GM12875 (cell line): ENCODE measurements at regions not wholly inside any gene's neighbourhood (a gene's known extent, or its start where the extent isn't known, plus 50 kb on each side); places are given as distances from the start of the nearest gene placed in this dataset.

ENCODE experiments used
- H3K4me3 ChIP-seq: one replicate; pipeline ENCODE4 v1.5.1; 2011; ENCODE audit warnings: low read depth, low read length, control low read depth
- TF ChIP-seq, protein P1 (sequence below): IDR thresholded peaks from 2 replicates; pipeline ENCODE4 v1.5.1; 2011; ENCODE audit warnings: low read depth, mild to moderate bottlenecking, control low read depth, inconsistent platforms, low read length, moderate library complexity, borderline replicate concordance; ENCODE audit not compliant: insufficient read depth

DNA sequence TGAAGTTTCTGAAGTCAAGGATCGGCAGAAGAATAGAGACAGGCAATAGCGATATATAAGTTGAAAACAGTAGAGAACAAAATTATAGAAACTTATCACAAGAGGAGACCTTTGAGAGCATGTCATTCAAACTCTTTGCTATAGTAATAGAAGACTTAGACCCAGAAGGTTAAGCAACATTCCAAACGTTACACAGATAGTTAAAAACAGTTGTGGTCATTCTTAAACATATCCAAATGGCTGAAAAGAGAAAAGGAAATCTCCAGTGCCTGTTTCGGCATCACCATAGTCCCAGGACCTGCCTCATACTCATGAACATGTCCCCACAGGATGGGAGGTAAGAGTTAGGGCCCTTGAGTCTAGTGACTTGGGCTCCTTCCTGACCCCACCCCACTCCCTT lies 258.1 kb upstream of the NOCT start:
- no peak overlapping the region for H3K4me3 ChIP-seq
- TF ChIP-seq, protein P1, sequence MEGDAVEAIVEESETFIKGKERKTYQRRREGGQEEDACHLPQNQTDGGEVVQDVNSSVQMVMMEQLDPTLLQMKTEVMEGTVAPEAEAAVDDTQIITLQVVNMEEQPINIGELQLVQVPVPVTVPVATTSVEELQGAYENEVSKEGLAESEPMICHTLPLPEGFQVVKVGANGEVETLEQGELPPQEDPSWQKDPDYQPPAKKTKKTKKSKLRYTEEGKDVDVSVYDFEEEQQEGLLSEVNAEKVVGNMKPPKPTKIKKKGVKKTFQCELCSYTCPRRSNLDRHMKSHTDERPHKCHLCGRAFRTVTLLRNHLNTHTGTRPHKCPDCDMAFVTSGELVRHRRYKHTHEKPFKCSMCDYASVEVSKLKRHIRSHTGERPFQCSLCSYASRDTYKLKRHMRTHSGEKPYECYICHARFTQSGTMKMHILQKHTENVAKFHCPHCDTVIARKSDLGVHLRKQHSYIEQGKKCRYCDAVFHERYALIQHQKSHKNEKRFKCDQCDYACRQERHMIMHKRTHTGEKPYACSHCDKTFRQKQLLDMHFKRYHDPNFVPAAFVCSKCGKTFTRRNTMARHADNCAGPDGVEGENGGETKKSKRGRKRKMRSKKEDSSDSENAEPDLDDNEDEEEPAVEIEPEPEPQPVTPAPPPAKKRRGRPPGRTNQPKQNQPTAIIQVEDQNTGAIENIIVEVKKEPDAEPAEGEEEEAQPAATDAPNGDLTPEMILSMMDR: no peak

DNA sequence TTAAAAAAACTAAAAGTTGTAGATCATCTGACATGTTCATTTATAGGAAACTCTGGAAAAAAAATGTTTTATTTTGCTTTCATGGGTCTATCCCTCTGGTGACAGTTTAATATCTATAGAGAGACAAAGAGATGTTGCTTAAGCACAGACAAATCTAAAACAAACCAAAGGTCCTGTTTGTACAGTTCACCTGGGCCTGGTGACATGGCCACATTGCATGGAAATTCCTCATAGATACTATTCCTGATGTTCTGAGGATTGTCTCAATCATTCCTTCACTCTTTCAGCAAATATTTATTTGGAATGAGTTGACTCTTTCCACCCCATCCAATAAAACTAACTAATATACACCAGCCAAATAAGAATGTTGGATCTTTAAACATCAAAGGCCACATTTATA lies 259.1 kb upstream of the NOCT start:
- TF ChIP-seq, protein P1: no peak
- no peak overlapping the region for H3K4me3 ChIP-seq

DNA sequence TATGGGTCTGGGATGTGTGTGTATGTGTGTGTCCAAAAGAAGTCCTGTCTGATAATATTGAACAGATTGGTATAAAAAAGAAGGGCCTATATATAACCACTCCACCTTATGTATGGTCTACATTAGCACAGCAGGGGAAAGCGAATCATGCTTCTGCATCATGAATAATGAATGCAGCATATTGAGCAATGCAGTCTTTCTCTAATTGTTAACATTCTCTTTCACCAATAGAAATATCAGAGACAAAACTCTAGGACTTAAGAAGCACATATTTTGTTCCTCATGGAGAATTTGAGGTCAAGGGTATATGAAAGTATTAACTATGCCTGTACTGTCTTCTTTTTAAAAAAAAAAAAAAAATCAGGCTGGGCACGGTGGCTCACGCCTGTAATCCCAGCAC lies 264.3 kb upstream of the NOCT start:
- TF ChIP-seq, protein P1: no peak
- H3K4me3 ChIP-seq: no peak overlapping the region

DNA sequence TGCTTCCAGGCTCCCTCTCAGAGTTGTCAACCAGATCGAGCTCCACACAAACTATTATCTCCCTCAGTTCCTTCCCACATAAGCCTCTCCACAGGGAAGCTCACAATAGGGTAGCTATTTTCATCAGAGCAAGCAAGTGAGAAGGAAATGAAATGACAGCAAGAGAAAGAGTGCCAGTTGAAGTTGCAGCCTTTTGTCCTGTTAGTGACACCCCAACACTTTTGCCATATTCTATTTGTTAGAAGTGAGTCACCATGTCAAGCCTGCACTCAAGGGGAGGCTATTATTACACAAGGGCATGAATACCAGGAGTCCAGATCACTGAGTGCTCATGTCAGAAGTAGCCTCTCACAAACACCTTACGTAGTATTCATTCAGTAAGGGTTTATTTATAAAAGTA lies 266.3 kb upstream of the NOCT start:
- TF ChIP-seq, protein P1: no peak
- no peak overlapping the region for H3K4me3 ChIP-seq

DNA sequence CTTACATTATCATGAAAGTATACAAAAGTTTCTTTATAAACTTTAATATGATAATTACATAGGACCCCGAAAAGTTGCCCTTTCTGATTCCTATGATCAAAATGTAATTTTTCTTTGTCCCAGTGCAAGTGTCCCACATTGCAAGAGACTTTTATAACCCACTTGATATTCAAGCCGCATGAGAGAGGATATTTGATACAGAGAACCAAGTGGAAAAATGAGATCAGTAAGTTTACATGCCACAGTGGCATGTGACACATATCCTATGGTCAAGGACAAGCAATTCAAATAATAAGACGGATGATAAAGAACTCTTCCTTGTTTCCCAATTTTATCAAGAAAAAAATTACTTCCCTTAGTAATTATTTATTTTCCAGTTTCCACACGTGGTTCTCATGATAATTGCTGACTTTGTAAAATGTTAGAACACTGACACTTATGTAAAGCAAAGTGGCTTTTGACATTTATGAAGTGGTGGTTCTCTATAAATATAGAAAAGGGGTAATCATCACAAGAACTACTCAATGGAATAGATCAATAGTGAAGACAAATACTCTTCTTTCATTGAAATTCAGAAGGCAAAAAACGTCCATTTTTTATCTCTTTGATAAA lies 273.7 kb upstream of the NOCT start:
- TF ChIP-seq, protein P1: no peak
- H3K4me3 ChIP-seq: no peak overlapping the region

DNA sequence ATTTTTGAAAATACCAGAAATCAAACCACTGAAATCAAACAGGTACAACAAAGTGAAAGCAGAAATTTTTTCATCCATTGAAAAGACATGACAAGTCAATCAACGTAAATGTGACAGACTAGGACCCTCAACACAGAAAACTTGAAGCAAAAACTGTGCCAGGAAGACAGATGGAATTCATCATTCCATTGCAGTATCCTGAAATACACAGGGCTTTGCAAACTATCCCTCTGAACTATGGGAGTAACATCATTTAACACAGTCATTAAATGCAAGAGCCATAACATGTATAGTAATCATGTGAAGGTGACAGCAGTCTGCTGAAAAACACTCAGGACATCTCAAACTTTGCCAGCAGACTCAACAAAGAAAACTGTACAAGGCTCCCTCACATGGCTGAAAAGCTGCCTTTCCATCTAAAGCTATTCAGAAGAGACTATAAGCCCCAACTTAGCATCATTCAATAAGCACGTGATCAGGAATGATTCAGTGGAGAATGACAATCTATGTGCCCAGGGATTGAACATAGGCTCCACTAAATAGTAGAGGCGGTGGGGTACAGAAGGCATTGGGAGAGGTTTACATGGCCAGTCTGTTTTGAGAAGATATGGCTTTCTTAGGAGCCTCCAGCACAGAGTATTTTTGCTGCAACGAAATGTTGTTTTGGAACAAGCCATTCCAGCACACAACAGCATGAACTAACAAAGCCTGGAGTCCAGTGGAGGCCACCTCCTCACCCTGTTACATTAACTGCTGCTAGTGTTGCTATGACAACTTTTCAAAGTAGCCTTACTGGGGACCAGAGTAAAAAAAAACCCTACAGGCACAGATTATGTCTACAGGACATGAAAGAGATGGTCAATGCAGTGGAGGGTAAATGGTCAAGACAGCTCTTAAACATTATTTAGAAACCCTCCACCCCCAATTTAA lies 274.5 kb upstream of the NOCT start:
- TF ChIP-seq, protein P1: no peak
- no peak overlapping the region for H3K4me3 ChIP-seq

DNA sequence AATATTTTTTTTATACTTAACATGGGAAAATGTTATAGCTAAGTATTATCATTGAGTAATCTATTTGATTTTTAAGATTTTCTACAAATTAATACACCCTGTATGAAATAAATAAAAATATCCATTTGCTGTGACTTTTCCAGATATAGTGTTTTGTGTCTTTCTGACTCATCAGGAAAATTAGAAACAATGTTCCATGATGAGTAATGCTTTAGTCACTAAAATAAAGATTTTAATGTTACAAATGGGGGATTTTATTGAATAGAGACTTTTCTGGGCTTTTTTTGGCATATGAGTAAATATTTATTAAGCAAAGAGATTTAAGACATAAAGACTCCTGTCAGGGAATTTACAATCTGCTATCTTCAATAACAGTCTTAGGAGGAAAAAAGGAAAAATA lies 279.2 kb upstream of the NOCT start:
- no peak overlapping the region for H3K4me3 ChIP-seq
- TF ChIP-seq, protein P1: no peak
